PC-3 (cell line): ENCODE measurements at regions not wholly inside any gene's neighbourhood (a gene's known extent, or its start where the extent isn't known, plus 50 kb on each side); places are given as distances from the start of the nearest gene placed in this dataset.

Experiments used
- ATAC-seq: fragments of 200-7000 bp; cut with Tn5 transposase; 2 replicates; pipeline ENCODE4 v1.9.1; 2020; ENCODE audit warnings: mild to moderate bottlenecking, moderate library complexity
- BruUV-seq: library from RNA; stranded (reverse); fragments of 400-500 nt; replicated peaks from 2 replicates; lab custom pipeline; 2021; lab: Mats Ljungman, UMichigan
- CTCF ChIA-PET: fragments of 300-600 bp; sonication (Branson Sonifier 250); formaldehyde crosslinking; loops from one replicate; lab custom pipeline; 2022; ENCODE audit warnings: antibody characterized with exemption; lab: Charles Lee
- POLR2A ChIA-PET: fragments of 300-600 bp; sonication (Branson Sonifier 250); formaldehyde crosslinking; loops from one replicate; lab custom pipeline; 2022; ENCODE audit warnings: antibody characterized with exemption; ENCODE audit not compliant: unreplicated experiment; lab: Charles Lee
- DNase-seq: peaks from one replicate; pipeline ENCODE4 v3.0.0-alpha.2; 2015
- H2AFZ ChIP-seq: fragments of 300-600 bp; sonication (generic); 2 replicates; pipeline ENCODE4 v1.6.0; 2016; ENCODE audit warnings: antibody characterized with exemption, low read length
- H3F3A ChIP-seq: fragments of 300-600 bp; sonication (generic); one replicate; pipeline ENCODE4 v1.6.0; 2017; ENCODE audit warnings: antibody characterized with exemption, low read length, control low read depth, mild to moderate bottlenecking; ENCODE audit not compliant: unreplicated experiment
- H3K27ac ChIP-seq: fragments of 300-600 bp; sonication (generic); 2 replicates; pipeline ENCODE4 v1.5.1; 2016; ENCODE audit warnings: mild to moderate bottlenecking, low read length
- H3K27me3 ChIP-seq: fragments of 300-600 bp; sonication (generic); 2 replicates; pipeline ENCODE4 v1.6.1; 2016; ENCODE audit warnings: low read length, mixed read lengths
- H3K36me3 ChIP-seq: fragments of 300-600 bp; sonication (generic); 2 replicates; pipeline ENCODE4 v1.6.1; 2016; ENCODE audit warnings: low read depth, mixed run types, low read length, mixed read lengths
- H3K4me1 ChIP-seq: fragments of 300-600 bp; sonication (generic); 2 replicates; pipeline ENCODE4 v1.5.1; 2016; ENCODE audit warnings: low read length; ENCODE audit not compliant: insufficient read depth
- H3K4me2 ChIP-seq: fragments of 300-600 bp; sonication (generic); 2 replicates; pipeline ENCODE4 v1.6.0; 2016; ENCODE audit warnings: low read length
- H3K4me3 ChIP-seq: fragments of 300-600 bp; sonication (generic); 2 replicates; pipeline ENCODE4 v1.5.1; 2016; ENCODE audit warnings: mild to moderate bottlenecking, low read length, mixed read lengths
- H3K79me2 ChIP-seq: fragments of 300-600 bp; sonication (generic); 2 replicates; pipeline ENCODE4 v1.6.1; 2017; ENCODE audit warnings: low read length, mixed read lengths
- H3K9ac ChIP-seq: fragments of 300-600 bp; sonication (generic); 2 replicates; pipeline ENCODE4 v1.6.0; 2016; ENCODE audit warnings: mild to moderate bottlenecking, low read length
- H3K9me2 ChIP-seq: fragments of 300-600 bp; sonication (generic); replicated peaks from 2 replicates; pipeline ENCODE4 v1.6.1; 2016; ENCODE audit warnings: mixed run types, low read length, mixed read lengths
- H3K9me3 ChIP-seq: fragments of 300-600 bp; sonication (generic); 2 replicates; pipeline ENCODE4 v1.6.1; 2016; ENCODE audit warnings: low read length, mixed read lengths
- H4K20me1 ChIP-seq: fragments of 300-600 bp; sonication (generic); 2 replicates; pipeline ENCODE4 v1.6.1; 2016; ENCODE audit warnings: low read length, mixed read lengths
- CTCF ChIP-seq: fragments of 300-600 bp; sonication (generic); conservative IDR thresholded peaks from 2 replicates; pipeline ENCODE4 v1.5.1; 2017; ENCODE audit warnings: antibody characterized with exemption, low read depth, mild to moderate bottlenecking, low read length
- EZH2 ChIP-seq: fragments of 300-600 bp; sonication (generic); IDR thresholded peaks from one replicate; pipeline ENCODE4 v1.6.1; 2017; ENCODE audit warnings: antibody characterized with exemption, mild to moderate bottlenecking, low read length; ENCODE audit not compliant: unreplicated experiment
- EZH2phosphoT487 ChIP-seq: fragments of 300-600 bp; sonication (generic); IDR thresholded peaks from 2 replicates; pipeline ENCODE4 v1.6.1; 2018; ENCODE audit warnings: mild to moderate bottlenecking, antibody characterized with exemption, low read length, borderline replicate concordance
- intact Hi-C: fragments of 100-400 bp; cut with micrococcal nuclease; formaldehyde crosslinking; loops from 2 replicates; pipeline ENCODE4 v1.9.0; 2023

GRCh38 chr1:10874351-10874750, 77.9 kb upstream of the CASZ1 start:
- intact Hi-C loops: no loop called here
- ChIA-PET POLR2A (no interaction called here), CTCF (no interaction called here)
- no TSS peak for BruUV-seq
- DNase-seq (no peak), ATAC-seq (no peak)
- no peak overlapping the region for H3K9ac ChIP-seq
- H3F3A ChIP-seq: no peaks in the 10 kb centered on the region
- TF ChIP-seq CTCF (no peak), EZH2phosphoT487 (no peak), EZH2 (no peak)
- no peaks in the 10 kb centered on the region for H4K20me1 ChIP-seq
- no peaks in the 10 kb centered on the region for H3K4me1 ChIP-seq
- no peaks in the 10 kb centered on the region for H3K79me2 ChIP-seq
- H3K27ac ChIP-seq: no peak overlapping the region
- no peaks in the 10 kb centered on the region for H3K36me3 ChIP-seq
- no peaks in the 10 kb centered on the region for H3K27me3 ChIP-seq
- H3K9me2 ChIP-seq: no peaks in the 10 kb centered on the region
- H2AFZ ChIP-seq: no peak overlapping the region
- no peak overlapping the region for H3K4me2 ChIP-seq
- H3K4me3 ChIP-seq: no peak overlapping the region
- H3K9me3 ChIP-seq: no peaks in the 10 kb centered on the region

GRCh38 chr1:10877894-10878293, 81.4 kb upstream of the CASZ1 start:
- H3K27me3 ChIP-seq: no peaks in the 10 kb centered on the region

GRCh38 chr1:10878469-10878868, 82.0 kb upstream of the CASZ1 start:
- Histone ChIP-seq H2AFZ (no peak overlapping the region), H3K27me3 (no peaks in the 10 kb centered on the region), H3K9me2 (no peaks in the 10 kb centered on the region), H3F3A (no peaks in the 10 kb centered on the region), H3K9ac (no peak overlapping the region), H3K4me2 (no peak overlapping the region), H3K27ac (no peak overlapping the region), H3K9me3 (no peaks in the 10 kb centered on the region), H3K4me3 (no peak overlapping the region), H4K20me1 (no peaks in the 10 kb centered on the region), H3K79me2 (no peaks in the 10 kb centered on the region), H3K4me1 (no peaks in the 10 kb centered on the region), H3K36me3 (no peaks in the 10 kb centered on the region)
- intact Hi-C loops: no loop called here
- no TSS peak for BruUV-seq
- no peak for DNase-seq
- TF ChIP-seq EZH2 (no peak), EZH2phosphoT487 (no peak)
- CTCF ChIA-PET: no interaction called here
- POLR2A ChIA-PET: no interaction called here
- no peak for ATAC-seq

More at GRCh38 chr1:10877894-10878293, 81.4 kb upstream of the CASZ1 start:
- Histone ChIP-seq H3K4me1 (no peaks in the 10 kb centered on the region), H3K36me3 (no peaks in the 10 kb centered on the region), H3K9me2 (no peaks in the 10 kb centered on the region), H4K20me1 (no peaks in the 10 kb centered on the region), H3K79me2 (no peaks in the 10 kb centered on the region), H3K27ac (no peak overlapping the region), H3K4me3 (no peak overlapping the region), H3K4me2 (no peak overlapping the region), H2AFZ (no peak overlapping the region), H3K9ac (no peak overlapping the region), H3K9me3 (no peaks in the 10 kb centered on the region), H3F3A (no peaks in the 10 kb centered on the region)
- ATAC-seq (no peak), DNase-seq (no peak)
- ChIA-PET POLR2A (no interaction called here), CTCF (no interaction called here)
- BruUV-seq: no TSS peak
- no peak for TF ChIP-seq EZH2
- no peak for TF ChIP-seq CTCF
- no peak for TF ChIP-seq EZH2phosphoT487
- intact Hi-C loops: no loop called here
